Chondrocyte (in vitro differentiated cells): ENCODE measurements at regions not wholly inside any gene's neighbourhood (a gene's known extent, or its start where the extent isn't known, plus 50 kb on each side); places are given as distances from the start of the nearest gene placed in this dataset.

Source experiments
- DNase-seq: peaks from one replicate; pipeline ENCODE4 v3.0.0; 2021; ENCODE audit warnings: mixed read lengths, low spot score
- H3K27ac Mint-ChIP-seq: one replicate; pipeline ENCODE4 v1.8.0; 2021; ENCODE audit warnings: mild to moderate bottlenecking, moderate library complexity, mixed read lengths; ENCODE audit not compliant: unreplicated experiment
- H3K27me3 Mint-ChIP-seq: 2 replicates; pipeline ENCODE4 v1.8.0; 2021; ENCODE audit warnings: low read depth, mixed read lengths
- H3K36me3 Mint-ChIP-seq: 2 replicates; pipeline ENCODE4 v1.8.0; 2021; ENCODE audit warnings: low read depth, mixed read lengths
- H3K4me1 Mint-ChIP-seq: 2 replicates; pipeline ENCODE4 v1.8.0; 2021; ENCODE audit warnings: low read depth, mild to moderate bottlenecking, mixed read lengths
- H3K4me3 Mint-ChIP-seq: one replicate; pipeline ENCODE4 v1.8.0; 2021; ENCODE audit warnings: mild to moderate bottlenecking, moderate library complexity, mixed read lengths; ENCODE audit not compliant: unreplicated experiment
- H3K9me3 Mint-ChIP-seq: 2 replicates; pipeline ENCODE4 v1.8.0; 2021; ENCODE audit warnings: low read depth, mixed read lengths
- CTCF ChIP-seq: fragments of 200-600 bp; sonication (generic); IDR thresholded peaks from 2 replicates; pipeline ENCODE4 v1.5.0; 2021; ENCODE audit warnings: antibody characterized with exemption, mild to moderate bottlenecking, moderate library complexity

- DNase-seq = no peak
- no peak overlapping the region for H3K4me3 Mint-ChIP-seq
- TF ChIP-seq CTCF = no peak
- H3K4me1 Mint-ChIP-seq = no peaks in the 10 kb centered on the region
- H3K36me3 Mint-ChIP-seq = no peaks in the 10 kb centered on the region
- no peaks in the 10 kb centered on the region for H3K9me3 Mint-ChIP-seq
- H3K27me3 Mint-ChIP-seq = peaks cover 3% of the 10 kb centered on the region
- no peak overlapping the region for H3K27ac Mint-ChIP-seq
These were observed 367.7 kb upstream of the NOVA1 start for GRCh38 chr14:26965490-26965889.

GRCh38 chr14:26966908-26967307 lies 369.1 kb upstream of the NOVA1 start:
- Mint-ChIP-seq H3K36me3 (no peaks in the 10 kb centered on the region), H3K27ac (no peak overlapping the region), H3K4me3 (no peak overlapping the region), H3K4me1 (no peaks in the 10 kb centered on the region), H3K27me3 (peaks cover 2% of the 10 kb centered on the region), H3K9me3 (no peaks in the 10 kb centered on the region)
- no peak for TF ChIP-seq CTCF
- no peak for DNase-seq

DNA sequence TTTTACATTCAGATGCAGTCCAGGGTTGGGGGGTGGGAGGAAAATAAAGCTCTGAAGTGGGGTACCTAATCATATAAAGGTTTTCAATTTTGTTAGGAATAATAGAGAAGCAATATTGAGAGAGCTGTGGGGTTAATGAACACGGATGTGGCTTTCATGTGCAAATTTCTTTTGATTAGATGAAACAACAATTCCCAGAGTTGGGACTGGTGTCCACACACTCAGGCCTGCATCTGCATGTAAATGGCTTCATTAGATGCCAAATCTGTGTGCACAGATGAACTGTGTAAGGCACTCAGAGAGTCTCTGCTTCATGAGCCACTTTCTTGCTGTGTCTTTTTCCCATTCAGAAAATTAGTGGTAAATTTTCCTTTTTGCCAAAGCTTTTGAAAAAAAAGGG lies 377.1 kb upstream of the NOVA1 start:
- DNase-seq = no peak
- Mint-ChIP-seq H3K27me3 (no peaks in the 10 kb centered on the region), H3K27ac (no peak overlapping the region), H3K4me3 (no peak overlapping the region), H3K4me1 (no peaks in the 10 kb centered on the region), H3K9me3 (no peaks in the 10 kb centered on the region), H3K36me3 (no peaks in the 10 kb centered on the region)
- TF ChIP-seq CTCF = no peak

DNA sequence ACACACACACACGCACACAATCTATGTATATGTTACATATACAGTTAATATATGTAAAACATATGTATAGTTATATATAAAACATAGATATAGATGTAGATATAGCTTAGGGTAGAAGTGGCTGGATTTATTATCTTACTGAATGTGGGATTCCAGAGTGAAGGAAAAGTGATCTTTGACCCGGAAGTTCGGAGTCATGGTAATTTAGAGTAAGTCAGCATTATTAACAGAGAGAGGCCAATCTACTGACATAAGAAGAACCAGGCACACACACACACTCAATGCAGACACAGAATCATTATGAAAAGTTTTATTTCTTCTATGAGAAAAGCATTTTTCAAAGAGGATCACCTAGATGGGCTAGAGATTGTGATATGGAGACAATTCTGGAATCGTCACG lies 384.2 kb upstream of the NOVA1 start:
- peaks cover 2% of the 10 kb centered on the region for H3K27me3 Mint-ChIP-seq
- no peak overlapping the region for H3K4me3 Mint-ChIP-seq
- TF ChIP-seq CTCF = no peak
- H3K9me3 Mint-ChIP-seq = no peaks in the 10 kb centered on the region
- no peaks in the 10 kb centered on the region for H3K36me3 Mint-ChIP-seq
- no peak overlapping the region for H3K27ac Mint-ChIP-seq
- no peak for DNase-seq
- peaks cover 3% of the 10 kb centered on the region for H3K4me1 Mint-ChIP-seq

GRCh38 chr14:26984311-26985177 lies 386.7 kb upstream of the NOVA1 start:
- no peak overlapping the region for H3K27ac Mint-ChIP-seq
- H3K36me3 Mint-ChIP-seq = no peaks in the 10 kb centered on the region
- peaks cover 3% of the 10 kb centered on the region for H3K27me3 Mint-ChIP-seq
- no peak overlapping the region for H3K4me3 Mint-ChIP-seq
- peaks cover 3% of the 10 kb centered on the region for H3K4me1 Mint-ChIP-seq
- TF ChIP-seq CTCF = peak; percentile 92
- H3K9me3 Mint-ChIP-seq = no peaks in the 10 kb centered on the region
- no peak for DNase-seq
